Activated CD4-positive, alpha-beta T cell treated with anti-CD3 and anti-CD28 coated beads for 48 hours (primary cell): ENCODE measurements at regions not wholly inside any gene's neighbourhood (a gene's known extent, or its start where the extent isn't known, plus 50 kb on each side); places are given as distances from the start of the nearest gene placed in this dataset.

Experiments used
- DNase-seq: peaks from one replicate; pipeline ENCODE4 v3.0.0-alpha.2; 2020

- no peak for DNase-seq
These were observed 238.8 kb upstream of the PCDH10 start for GRCh38 chr4:132910229-132910748.

GRCh38 chr4:132918096-132918495 lies 231.0 kb upstream of the PCDH10 start:
- no peak for DNase-seq

- DNase-seq: no peak
These were observed 225.6 kb upstream of the PCDH10 start for GRCh38 chr4:132923516-132923915.

GRCh38 chr4:132934911-132935310 lies 214.2 kb upstream of the PCDH10 start:
- no peak for DNase-seq

GRCh38 chr4:132955146-132955545 lies 193.9 kb upstream of the PCDH10 start:
- DNase-seq: no peak

GRCh38 chr4:132956962-132957361 lies 192.1 kb upstream of the PCDH10 start:
- no peak for DNase-seq

- no peak for DNase-seq
These were observed 190.4 kb upstream of the PCDH10 start for GRCh38 chr4:132958457-132959263.

GRCh38 chr4:132981611-132982010 lies 167.5 kb upstream of the PCDH10 start:
- DNase-seq: no peak

GRCh38 chr4:132982151-132982550 lies 166.9 kb upstream of the PCDH10 start:
- DNase-seq: no peak

GRCh38 chr4:132991111-132991510 lies 158.0 kb upstream of the PCDH10 start:
- DNase-seq: no peak

- no peak for DNase-seq
These were observed 156.4 kb upstream of the PCDH10 start for GRCh38 chr4:132992686-132993085.

- DNase-seq: no peak
These were observed 150.4 kb upstream of the PCDH10 start for GRCh38 chr4:132998585-132999230.

- no peak for DNase-seq
These were observed 149.1 kb upstream of the PCDH10 start for GRCh38 chr4:133000012-133000411.

- no peak for DNase-seq
These were observed 145.9 kb upstream of the PCDH10 start for GRCh38 chr4:133003169-133003568.

GRCh38 chr4:133014473-133015135 lies 134.5 kb upstream of the PCDH10 start:
- DNase-seq: no peak

GRCh38 chr4:133045288-133045687 lies 103.8 kb upstream of the PCDH10 start:
- no peak for DNase-seq

- DNase-seq: no peak
These were observed 102.9 kb upstream of the PCDH10 start for GRCh38 chr4:133046156-133046555.

GRCh38 chr4:133058701-133059100 lies 90.4 kb upstream of the PCDH10 start:
- DNase-seq: no peak

- DNase-seq: no peak
These were observed 90.0 kb upstream of the PCDH10 start for GRCh38 chr4:133059117-133059516.

- no peak for DNase-seq
These were observed 86.2 kb upstream of the PCDH10 start for GRCh38 chr4:133062851-133063250.

- DNase-seq: no peak
These were observed 81.0 kb upstream of the PCDH10 start for GRCh38 chr4:133068083-133068482.

- DNase-seq: no peak
These were observed 67.8 kb upstream of the PCDH10 start for GRCh38 chr4:133081246-133081645.

GRCh38 chr4:133084421-133084820 lies 64.7 kb upstream of the PCDH10 start:
- no peak for DNase-seq

GRCh38 chr4:133095591-133095990 lies 53.5 kb upstream of the PCDH10 start:
- no peak for DNase-seq
